Keratinocyte (primary cell): ENCODE measurements at regions not wholly inside any gene's neighbourhood (a gene's known extent, or its start where the extent isn't known, plus 50 kb on each side); places are given as distances from the start of the nearest gene placed in this dataset.
"Not testable (repeated sequence)": the region's sequence is repeated elsewhere in the genome, so short reads cannot be mapped to it uniquely, and the experiment has no call there.

Experiments
- DNase-seq: peaks from one replicate; pipeline ENCODE4 v3.0.0-alpha.2; 2011; ENCODE audit warnings: low read depth, missing footprints, low spot score
- FAIRE-seq: peaks from 2 replicates; lab custom pipeline; 2011; peaks lifted over from hg19 to GRCh38; lab: Jason Lieb, UNC
- H2AFZ ChIP-seq: 2 replicates; pipeline ENCODE4 v1.6.0; 2012; ENCODE audit warnings: low read length, control low read depth, inconsistent platforms; ENCODE audit not compliant: control insufficient read depth
- H3K27ac ChIP-seq: 2 replicates; pipeline ENCODE4 v1.5.1; 2011; ENCODE audit warnings: low read length; ENCODE audit not compliant: control insufficient read depth, insufficient read depth
- H3K27me3 ChIP-seq: 3 replicates; pipeline ENCODE4 v1.6.0; 2011; ENCODE audit warnings: low read length; ENCODE audit not compliant: control insufficient read depth, insufficient read depth; ENCODE audit errors: extremely low read depth
- H3K36me3 ChIP-seq, 2 experiments: 2 replicates in 1 of 2; 3 replicates in 1 of 2; pipeline ENCODE4 v1.5.1; 2011; ENCODE audit warnings: low read length in 2 of 2, mild to moderate bottlenecking in 1 of 2; ENCODE audit not compliant: control insufficient read depth in 2 of 2, insufficient read depth in 2 of 2; ENCODE audit errors: extremely low read depth in 1 of 2
- H3K4me1 ChIP-seq: 3 replicates; pipeline ENCODE4 v1.5.1; 2011; ENCODE audit warnings: low read length; ENCODE audit not compliant: control insufficient read depth, insufficient read depth; ENCODE audit errors: extremely low read depth
- H3K4me2 ChIP-seq: 3 replicates; pipeline ENCODE4 v1.6.0; 2011; ENCODE audit warnings: low read depth, low read length; ENCODE audit not compliant: control insufficient read depth, insufficient read depth; ENCODE audit errors: extremely low read depth
- H3K4me3 ChIP-seq, 3 experiments: fragments of 200-600 bp in 1 of 3; sonication (generic) in 1 of 3; 2 replicates in 2 of 3; 3 replicates in 1 of 3; pipeline ENCODE4 v1.5.1; 2011 to 2016; ENCODE audit warnings: low read length in 3 of 3, mild to moderate bottlenecking in 3 of 3, control low read depth in 2 of 3, inconsistent platforms in 1 of 3, low read depth in 1 of 3, mixed read lengths in 1 of 3, mixed run types in 1 of 3, moderate library complexity in 1 of 3; ENCODE audit not compliant: control insufficient read depth in 2 of 3, insufficient read depth in 2 of 3; ENCODE audit errors: extremely low read depth in 1 of 3
- H3K79me2 ChIP-seq: 2 replicates; pipeline ENCODE4 v1.6.0; 2012; ENCODE audit warnings: low read length; ENCODE audit not compliant: control insufficient read depth, insufficient read depth
- H3K9ac ChIP-seq: 3 replicates; pipeline ENCODE4 v1.6.0; 2011; ENCODE audit warnings: low read length; ENCODE audit not compliant: control insufficient read depth, insufficient read depth; ENCODE audit errors: extremely low read depth
- H3K9me1 ChIP-seq: 3 replicates; pipeline ENCODE4 v1.6.0; 2011; ENCODE audit warnings: low read length; ENCODE audit not compliant: control insufficient read depth, insufficient read depth; ENCODE audit errors: extremely low read depth
- H3K9me3 ChIP-seq: 2 replicates; pipeline ENCODE4 v1.5.1; 2012; ENCODE audit warnings: low read depth, low read length; ENCODE audit not compliant: control insufficient read depth
- H4K20me1 ChIP-seq: 3 replicates; pipeline ENCODE4 v1.6.0; 2011; ENCODE audit warnings: low read length; ENCODE audit not compliant: control insufficient read depth, insufficient read depth; ENCODE audit errors: extremely low read depth
- EZH2 ChIP-seq: IDR thresholded peaks from one replicate; pipeline ENCODE4 v1.6.1; 2012; ENCODE audit warnings: inconsistent platforms, mild to moderate bottlenecking, low read length, moderate library complexity
- dilution Hi-C: fragments of 300-500 bp; cut with MboI; formaldehyde crosslinking; loops from one replicate; pipeline ENCODE4 v1.7.0; 2020; ENCODE audit warnings: low sequenced_read_pairs; ENCODE audit not compliant: extremely low pct_ligation_motif_present
- TF ChIP-seq, protein P1 (sequence below), 3 experiments: IDR thresholded peaks in 1 of 3; conservative IDR thresholded peaks in 1 of 3; optimal IDR thresholded peaks in 1 of 3; 2 replicates in 2 of 3; 3 replicates in 1 of 3; pipeline versions ENCODE3 to v1.5.1; 2011; ENCODE audit warnings: low read length in 3 of 3, mild to moderate bottlenecking in 3 of 3, moderate library complexity in 2 of 3, control low read depth in 1 of 3, inconsistent platforms in 1 of 3; ENCODE audit not compliant: insufficient read depth in 2 of 3; ENCODE audit errors: extremely low read depth in 1 of 3

GRCh38 chr6:146985966-146986365, 218.3 kb upstream of the STXBP5 start:
- dilution Hi-C loops, result no loop called here
- no peak overlapping the region for H3K27ac ChIP-seq
- no peak for DNase-seq
- no peaks in the 10 kb centered on the region for H3K36me3 ChIP-seq
- H3K4me2 ChIP-seq, result no peak overlapping the region
- no peaks in the 10 kb centered on the region for H3K9me3 ChIP-seq
- no peaks in the 10 kb centered on the region for H3K27me3 ChIP-seq
- no peak overlapping the region for H3K9ac ChIP-seq
- no peaks in the 10 kb centered on the region for H4K20me1 ChIP-seq
- no peak overlapping the region for H2AFZ ChIP-seq
- H3K4me3 ChIP-seq, result no peak overlapping the region
- TF ChIP-seq, protein P1, sequence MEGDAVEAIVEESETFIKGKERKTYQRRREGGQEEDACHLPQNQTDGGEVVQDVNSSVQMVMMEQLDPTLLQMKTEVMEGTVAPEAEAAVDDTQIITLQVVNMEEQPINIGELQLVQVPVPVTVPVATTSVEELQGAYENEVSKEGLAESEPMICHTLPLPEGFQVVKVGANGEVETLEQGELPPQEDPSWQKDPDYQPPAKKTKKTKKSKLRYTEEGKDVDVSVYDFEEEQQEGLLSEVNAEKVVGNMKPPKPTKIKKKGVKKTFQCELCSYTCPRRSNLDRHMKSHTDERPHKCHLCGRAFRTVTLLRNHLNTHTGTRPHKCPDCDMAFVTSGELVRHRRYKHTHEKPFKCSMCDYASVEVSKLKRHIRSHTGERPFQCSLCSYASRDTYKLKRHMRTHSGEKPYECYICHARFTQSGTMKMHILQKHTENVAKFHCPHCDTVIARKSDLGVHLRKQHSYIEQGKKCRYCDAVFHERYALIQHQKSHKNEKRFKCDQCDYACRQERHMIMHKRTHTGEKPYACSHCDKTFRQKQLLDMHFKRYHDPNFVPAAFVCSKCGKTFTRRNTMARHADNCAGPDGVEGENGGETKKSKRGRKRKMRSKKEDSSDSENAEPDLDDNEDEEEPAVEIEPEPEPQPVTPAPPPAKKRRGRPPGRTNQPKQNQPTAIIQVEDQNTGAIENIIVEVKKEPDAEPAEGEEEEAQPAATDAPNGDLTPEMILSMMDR (optimal IDR thresholded peaks at IDR 0.05 in 1 of 3, IDR thresholded peaks at IDR 0.05 in 1 of 3, conservative IDR thresholded peaks at IDR 0.05 in 1 of 3; ENCODE audit: extremely low read depth in 1 of 3, insufficient read depth in 2 of 3, low read length in 3 of 3), result no peak
- no peak for TF ChIP-seq EZH2
- no peaks in the 10 kb centered on the region for H3K79me2 ChIP-seq
- no peaks in the 10 kb centered on the region for H3K9me1 ChIP-seq
- no peak for FAIRE-seq
- H3K4me1 ChIP-seq, result no peaks in the 10 kb centered on the region

- dilution Hi-C loops, result not testable (repeated sequence)
Observed at GRCh38 chr6:146987938-146988337, 216.3 kb upstream of the STXBP5 start.

DNA sequence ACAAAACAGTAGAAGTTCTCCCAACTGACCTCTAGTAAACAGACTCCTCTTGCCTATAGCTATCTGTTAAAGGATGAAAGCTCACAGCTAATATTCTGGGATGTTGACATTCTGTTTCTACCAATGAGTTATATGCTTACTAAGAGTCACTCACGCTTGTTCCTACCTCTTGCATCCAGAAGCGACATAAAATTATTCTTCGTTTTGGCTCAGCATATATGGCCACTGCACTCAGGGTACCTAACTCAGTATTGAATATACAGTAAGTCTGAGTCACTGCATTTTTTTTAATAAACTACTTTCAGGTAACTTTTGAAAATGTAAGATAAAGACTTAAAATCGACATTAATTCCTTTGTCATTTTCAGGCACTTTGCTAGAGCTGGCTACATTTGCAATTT, 214.4 kb upstream of the STXBP5 start:
- H2AFZ ChIP-seq, result no peak overlapping the region
- FAIRE-seq, result no peak
- H4K20me1 ChIP-seq, result no peaks in the 10 kb centered on the region
- TF ChIP-seq EZH2, result no peak
- TF ChIP-seq, protein P1 (optimal IDR thresholded peaks at IDR 0.05 in 1 of 3, IDR thresholded peaks at IDR 0.05 in 1 of 3, conservative IDR thresholded peaks at IDR 0.05 in 1 of 3; ENCODE audit: extremely low read depth in 1 of 3, insufficient read depth in 2 of 3, low read length in 3 of 3), result no peak
- H3K4me3 ChIP-seq, result no peak overlapping the region
- no peaks in the 10 kb centered on the region for H3K36me3 ChIP-seq
- no peaks in the 10 kb centered on the region for H3K27me3 ChIP-seq
- no peaks in the 10 kb centered on the region for H3K9me1 ChIP-seq
- H3K9ac ChIP-seq, result no peak overlapping the region
- DNase-seq, result no peak
- no peak overlapping the region for H3K4me2 ChIP-seq
- no peaks in the 10 kb centered on the region for H3K9me3 ChIP-seq
- dilution Hi-C loops, result no loop called here
- no peak overlapping the region for H3K27ac ChIP-seq
- no peaks in the 10 kb centered on the region for H3K4me1 ChIP-seq
- no peaks in the 10 kb centered on the region for H3K79me2 ChIP-seq

More at GRCh38 chr6:146987938-146988337, 216.3 kb upstream of the STXBP5 start:
- not testable (repeated sequence) for H3K9ac ChIP-seq, H3K27ac ChIP-seq, H3K36me3 ChIP-seq, H3K79me2 ChIP-seq, DNase-seq, FAIRE-seq, H2AFZ ChIP-seq, H3K27me3 ChIP-seq, H3K4me2 ChIP-seq, H4K20me1 ChIP-seq, H3K9me1 ChIP-seq, H3K9me3 ChIP-seq, H3K4me1 ChIP-seq, H3K4me3 ChIP-seq
